ENCODE measurements at regions not wholly inside any gene's neighbourhood (a gene's known extent, or its start where the extent isn't known, plus 50 kb on each side); places are given as distances from the start of the nearest gene placed in this dataset.

DNA sequence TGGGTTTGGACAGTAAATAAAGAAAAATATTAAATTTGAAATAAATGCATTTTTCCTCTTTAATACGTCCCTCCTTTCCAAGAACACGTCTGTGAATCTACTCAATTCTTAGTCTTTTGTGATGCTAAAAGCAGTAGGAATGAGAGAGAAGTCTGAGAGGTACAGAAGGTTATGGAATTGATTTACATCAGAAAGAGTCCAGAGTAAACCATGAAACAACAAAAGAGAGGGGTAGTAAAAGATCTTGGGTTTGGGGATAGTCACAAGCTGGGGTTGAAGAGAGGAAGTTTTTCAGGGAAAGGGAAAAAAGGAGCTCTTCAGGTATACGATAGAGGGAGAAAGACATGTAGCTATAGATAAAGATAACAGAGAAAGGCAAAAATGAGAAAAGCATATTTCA lies 215.4 kb downstream of the RAB28 start:
- Histone ChIP-seq H3K9me3 (no peaks in the 10 kb centered on the region), H3K4me1 (no peaks in the 10 kb centered on the region), H3K4me3 (ENCODE audit: low read depth, low read length) (no peak overlapping the region), H3K27me3 (replicated peaks; ENCODE audit: control insufficient read depth, insufficient read depth, low read length) (no peaks in the 10 kb centered on the region), H3K36me3 (ENCODE audit: control insufficient read depth, insufficient read depth, low read length) (no peaks in the 10 kb centered on the region)
- intact Hi-C loops (cut with micrococcal nuclease; ENCODE audit: unreplicated experiment), result no loop called here
- no TSS peak for BruUV-seq (replicated peaks)
- TF ChIP-seq, protein P1, sequence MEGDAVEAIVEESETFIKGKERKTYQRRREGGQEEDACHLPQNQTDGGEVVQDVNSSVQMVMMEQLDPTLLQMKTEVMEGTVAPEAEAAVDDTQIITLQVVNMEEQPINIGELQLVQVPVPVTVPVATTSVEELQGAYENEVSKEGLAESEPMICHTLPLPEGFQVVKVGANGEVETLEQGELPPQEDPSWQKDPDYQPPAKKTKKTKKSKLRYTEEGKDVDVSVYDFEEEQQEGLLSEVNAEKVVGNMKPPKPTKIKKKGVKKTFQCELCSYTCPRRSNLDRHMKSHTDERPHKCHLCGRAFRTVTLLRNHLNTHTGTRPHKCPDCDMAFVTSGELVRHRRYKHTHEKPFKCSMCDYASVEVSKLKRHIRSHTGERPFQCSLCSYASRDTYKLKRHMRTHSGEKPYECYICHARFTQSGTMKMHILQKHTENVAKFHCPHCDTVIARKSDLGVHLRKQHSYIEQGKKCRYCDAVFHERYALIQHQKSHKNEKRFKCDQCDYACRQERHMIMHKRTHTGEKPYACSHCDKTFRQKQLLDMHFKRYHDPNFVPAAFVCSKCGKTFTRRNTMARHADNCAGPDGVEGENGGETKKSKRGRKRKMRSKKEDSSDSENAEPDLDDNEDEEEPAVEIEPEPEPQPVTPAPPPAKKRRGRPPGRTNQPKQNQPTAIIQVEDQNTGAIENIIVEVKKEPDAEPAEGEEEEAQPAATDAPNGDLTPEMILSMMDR (IDR thresholded peaks at IDR 0.05; ENCODE audit: insufficient read depth in 1 of 2, low read depth in 1 of 2, low read length in 1 of 2, severe bottlenecking in 1 of 2, unreplicated experiment in 1 of 2), result no peak
- Mint-ChIP-seq H3K4me3 (ENCODE audit: unreplicated experiment) (no peak overlapping the region), H3K4me1 (ENCODE audit: low read depth, unreplicated experiment) (no peaks in the 10 kb centered on the region), H3K9me3 (ENCODE audit: unreplicated experiment) (peaks cover 2% of the 10 kb centered on the region), H3K27ac (ENCODE audit: unreplicated experiment) (no peak overlapping the region), H3K36me3 (ENCODE audit: insufficient read depth, unreplicated experiment) (no peaks in the 10 kb centered on the region), H3K27me3 (ENCODE audit: insufficient read depth, unreplicated experiment) (no peaks in the 10 kb centered on the region)
- ChIA-PET POLR2A (no interaction called here), CTCF (no interaction called here)
- no peak for DNase-seq

DNA sequence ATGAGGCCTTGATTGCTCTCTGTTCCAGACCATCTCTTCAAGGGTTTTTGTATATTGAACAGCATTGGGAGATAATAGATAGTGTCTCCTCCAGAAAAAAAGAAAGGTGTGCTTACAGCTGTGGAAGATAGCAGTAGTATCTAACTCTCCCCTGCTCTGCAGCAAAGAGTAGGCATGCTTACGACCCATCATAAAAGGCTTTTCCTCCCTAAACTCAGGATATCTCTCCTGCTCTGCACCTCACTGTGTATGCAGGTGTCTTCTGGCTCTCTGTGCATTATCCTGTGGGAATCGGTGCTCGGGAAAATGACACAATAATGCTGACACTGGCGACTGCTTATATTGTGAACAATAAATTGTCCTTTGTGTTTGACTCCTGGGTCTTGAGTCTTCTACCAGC lies 216.0 kb downstream of the RAB28 start:
- TF ChIP-seq, protein P1 (IDR thresholded peaks at IDR 0.05; ENCODE audit: insufficient read depth in 1 of 2, low read depth in 1 of 2, low read length in 1 of 2, severe bottlenecking in 1 of 2, unreplicated experiment in 1 of 2), result no peak
- Mint-ChIP-seq H3K4me3 (ENCODE audit: unreplicated experiment) (no peak overlapping the region), H3K27me3 (ENCODE audit: insufficient read depth, unreplicated experiment) (no peaks in the 10 kb centered on the region), H3K4me1 (ENCODE audit: low read depth, unreplicated experiment) (no peaks in the 10 kb centered on the region), H3K9me3 (ENCODE audit: unreplicated experiment) (no peaks in the 10 kb centered on the region), H3K27ac (ENCODE audit: unreplicated experiment) (no peak overlapping the region), H3K36me3 (ENCODE audit: insufficient read depth, unreplicated experiment) (no peaks in the 10 kb centered on the region)
- H3K27me3 ChIP-seq (replicated peaks; ENCODE audit: control insufficient read depth, insufficient read depth, low read length), result no peaks in the 10 kb centered on the region
- no peaks in the 10 kb centered on the region for H3K9me3 ChIP-seq
- BruUV-seq (replicated peaks), result no TSS peak
- intact Hi-C loops (cut with micrococcal nuclease; ENCODE audit: unreplicated experiment), result no loop called here
- no peak for DNase-seq
- no peaks in the 10 kb centered on the region for H3K4me1 ChIP-seq
- POLR2A ChIA-PET, result no interaction called here
- no peaks in the 10 kb centered on the region for H3K36me3 ChIP-seq (ENCODE audit: control insufficient read depth, insufficient read depth, low read length)
- H3K4me3 ChIP-seq (ENCODE audit: low read depth, low read length), result no peak overlapping the region
- CTCF ChIA-PET, result no interaction called here

DNA sequence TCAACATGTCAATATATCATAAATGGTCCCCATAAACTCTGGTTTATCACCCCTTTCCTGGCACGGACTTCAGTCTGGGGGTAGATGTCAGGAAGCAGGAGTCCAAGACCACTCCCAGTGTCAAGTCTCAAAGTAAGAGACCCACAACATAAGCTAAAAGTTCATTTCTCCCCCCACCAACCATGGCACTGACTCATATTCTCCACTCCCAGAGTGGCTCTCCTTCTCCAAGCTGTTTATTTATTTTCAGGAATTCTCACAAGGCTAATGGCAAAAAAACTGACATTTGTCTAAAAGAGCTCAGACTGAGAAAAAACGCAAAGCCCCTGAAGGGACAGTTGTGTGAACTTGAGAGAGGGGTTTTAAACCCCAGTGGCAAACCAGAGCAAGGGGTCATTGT lies 217.0 kb downstream of the RAB28 start:
- Mint-ChIP-seq H3K36me3 (ENCODE audit: insufficient read depth, unreplicated experiment) (no peaks in the 10 kb centered on the region), H3K27me3 (ENCODE audit: insufficient read depth, unreplicated experiment) (no peaks in the 10 kb centered on the region), H3K4me1 (ENCODE audit: low read depth, unreplicated experiment) (no peaks in the 10 kb centered on the region), H3K9me3 (ENCODE audit: unreplicated experiment) (no peaks in the 10 kb centered on the region), H3K27ac (ENCODE audit: unreplicated experiment) (no peak overlapping the region), H3K4me3 (ENCODE audit: unreplicated experiment) (no peak overlapping the region)
- POLR2A ChIA-PET, result no interaction called here
- Histone ChIP-seq H3K27me3 (replicated peaks; ENCODE audit: control insufficient read depth, insufficient read depth, low read length) (no peaks in the 10 kb centered on the region), H3K9me3 (no peaks in the 10 kb centered on the region), H3K4me1 (no peaks in the 10 kb centered on the region), H3K36me3 (ENCODE audit: control insufficient read depth, insufficient read depth, low read length) (no peaks in the 10 kb centered on the region), H3K4me3 (ENCODE audit: low read depth, low read length) (no peak overlapping the region)
- TF ChIP-seq, protein P1 (IDR thresholded peaks at IDR 0.05; ENCODE audit: insufficient read depth in 1 of 2, low read depth in 1 of 2, low read length in 1 of 2, severe bottlenecking in 1 of 2, unreplicated experiment in 1 of 2), result no peak
- CTCF ChIA-PET, result no interaction called here
- DNase-seq, result no peak
- no TSS peak for BruUV-seq (replicated peaks)
- intact Hi-C loops (cut with micrococcal nuclease; ENCODE audit: unreplicated experiment), result no loop called here

All from Caco-2 (cell line).